Globus pallidus (tissue), 1 donor: ENCODE measurements at regions not wholly inside any gene's neighbourhood (a gene's known extent, or its start where the extent isn't known, plus 50 kb on each side); places are given as distances from the start of the nearest gene placed in this dataset.

ENCODE experiments used
- DNase-seq: peaks from one replicate; pipeline ENCODE4 v3.0.0-alpha.2; 2015; ENCODE audit warnings: low spot score

GRCh38 chr13:50101590-50101989 lies 86.3 kb downstream of the KCNRG start:
- no peak for DNase-seq

DNA sequence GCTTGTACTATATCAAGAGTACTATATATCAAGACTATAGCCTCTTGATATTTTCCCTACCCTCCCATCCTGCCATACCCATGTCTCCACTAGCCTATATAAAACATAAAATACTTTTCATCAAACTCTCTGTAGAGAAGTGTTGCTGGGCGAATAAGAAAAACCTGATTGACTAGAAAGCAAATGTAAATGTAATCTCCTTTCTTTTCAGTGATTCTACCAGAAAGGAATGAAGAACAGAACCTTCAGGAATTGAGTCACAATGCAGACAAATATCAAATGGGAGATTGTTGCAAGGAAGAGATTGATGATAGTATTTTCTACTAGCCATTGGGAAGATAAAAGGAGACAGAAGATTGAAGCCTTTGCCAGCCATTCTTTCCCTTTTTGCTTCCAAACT lies 89.2 kb downstream of the KCNRG start:
- DNase-seq = no peak

DNA sequence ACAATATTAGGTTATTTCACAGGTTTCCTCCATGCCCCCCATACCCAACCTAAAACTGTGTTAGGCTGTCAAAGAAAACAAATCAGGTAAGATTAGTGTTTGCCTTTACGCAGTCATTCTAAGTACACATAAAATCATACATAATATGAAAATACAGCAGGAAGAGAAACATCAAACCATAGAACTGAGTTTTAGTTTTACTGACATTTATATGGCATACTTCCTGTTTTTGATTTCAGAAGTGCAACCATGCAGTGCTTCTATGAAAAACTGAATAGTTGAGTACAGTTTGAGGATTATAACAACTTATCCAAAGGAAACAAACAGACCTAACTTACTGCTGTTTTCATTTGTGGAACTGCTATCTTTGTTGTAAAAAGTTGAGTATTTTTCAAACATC lies 91.3 kb downstream of the KCNRG start:
- no peak for DNase-seq

DNA sequence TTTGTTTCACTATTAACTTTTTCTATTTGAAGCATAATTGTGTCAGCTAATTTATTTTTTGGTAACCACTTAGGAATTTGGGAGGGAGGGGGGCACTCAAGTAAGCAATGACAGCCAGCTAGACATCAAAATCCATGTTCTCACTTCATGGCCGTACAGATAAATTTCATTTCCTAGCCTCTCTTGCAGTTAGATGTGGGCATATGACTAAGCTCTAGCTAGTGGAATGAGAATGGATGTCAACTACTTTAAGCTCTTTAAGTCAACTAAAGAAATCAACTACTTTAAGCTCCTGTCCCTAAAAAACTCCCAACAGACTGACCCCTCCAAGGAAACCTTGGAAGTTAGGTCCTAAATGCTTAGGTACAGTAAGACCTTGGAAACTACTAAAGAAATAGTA lies 92.0 kb downstream of the KCNRG start:
- DNase-seq = no peak

- DNase-seq = no peak
These were observed 99.7 kb downstream of the KCNRG start for GRCh38 chr13:50114961-50115360.

DNA sequence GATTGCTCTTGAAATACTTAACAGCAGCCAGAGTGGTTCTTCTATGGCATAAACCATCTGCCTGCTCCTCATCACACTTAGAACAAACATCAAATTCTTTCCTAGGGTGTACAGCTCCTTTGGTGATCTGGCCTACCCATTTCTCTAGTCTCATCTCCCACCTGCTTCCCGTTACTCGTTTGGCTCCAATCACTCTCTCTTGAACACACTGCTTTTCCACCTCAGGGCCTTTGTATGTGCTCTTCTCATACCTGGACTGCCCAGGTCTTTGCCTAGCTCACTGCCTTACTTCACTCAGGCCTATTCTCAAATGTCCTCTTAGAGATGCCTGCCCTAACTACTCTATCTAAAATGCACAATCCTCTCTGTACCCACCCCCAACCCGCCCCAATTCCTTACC lies 100.5 kb downstream of the KCNRG start:
- DNase-seq = no peak

DNA sequence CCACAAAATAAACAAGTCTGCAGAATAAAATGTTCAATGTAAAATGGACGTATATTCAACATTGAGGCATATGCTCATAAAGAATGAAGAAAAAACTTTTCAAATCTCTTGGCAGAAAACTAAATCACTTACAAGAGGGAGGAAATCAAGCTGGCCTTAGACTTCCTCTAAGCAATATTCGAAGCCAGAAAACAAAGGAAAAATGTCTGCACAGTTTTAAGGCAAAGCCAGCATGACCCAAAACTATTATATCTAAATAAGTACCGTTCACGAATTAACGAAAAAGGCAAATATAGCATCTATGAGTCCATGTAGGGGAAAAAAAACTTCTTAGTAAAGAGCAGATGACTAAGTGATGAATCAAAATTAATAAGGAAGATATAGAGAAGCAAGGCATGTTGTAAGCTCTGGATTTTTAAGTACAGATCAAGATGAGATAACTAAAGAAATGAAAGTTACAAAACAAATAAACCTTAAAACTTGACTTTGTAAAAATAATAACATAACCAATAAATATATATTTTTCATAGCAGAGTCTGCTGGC lies 101.3 kb downstream of the KCNRG start:
- DNase-seq = no peak

GRCh38 chr13:50119591-50119990 lies 104.3 kb downstream of the KCNRG start:
- DNase-seq = no peak

- DNase-seq = no peak
These were observed 107.2 kb downstream of the KCNRG start for GRCh38 chr13:50122455-50122854.

DNA sequence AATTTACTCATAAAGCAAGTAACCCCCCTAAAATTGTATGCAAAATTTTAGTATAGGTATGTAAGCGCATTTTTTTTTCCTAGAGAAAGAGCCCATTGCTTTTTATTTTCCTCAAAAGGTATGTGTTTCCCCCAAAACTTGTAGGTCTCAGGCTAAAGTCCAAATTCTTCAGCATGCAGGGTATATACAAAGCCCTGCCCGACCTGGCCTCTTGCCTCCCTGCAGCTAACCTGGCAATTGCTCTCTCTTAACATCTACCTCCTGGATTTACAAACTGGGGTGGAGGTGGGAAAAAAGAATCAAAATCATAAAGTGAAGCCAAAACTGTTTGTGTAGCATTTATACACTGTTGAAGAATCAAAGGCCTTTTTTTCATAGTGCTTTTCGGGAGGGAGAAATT lies 107.8 kb downstream of the KCNRG start:
- no peak for DNase-seq

GRCh38 chr13:50123515-50123861 lies 108.2 kb downstream of the KCNRG start:
- no peak for DNase-seq

DNA sequence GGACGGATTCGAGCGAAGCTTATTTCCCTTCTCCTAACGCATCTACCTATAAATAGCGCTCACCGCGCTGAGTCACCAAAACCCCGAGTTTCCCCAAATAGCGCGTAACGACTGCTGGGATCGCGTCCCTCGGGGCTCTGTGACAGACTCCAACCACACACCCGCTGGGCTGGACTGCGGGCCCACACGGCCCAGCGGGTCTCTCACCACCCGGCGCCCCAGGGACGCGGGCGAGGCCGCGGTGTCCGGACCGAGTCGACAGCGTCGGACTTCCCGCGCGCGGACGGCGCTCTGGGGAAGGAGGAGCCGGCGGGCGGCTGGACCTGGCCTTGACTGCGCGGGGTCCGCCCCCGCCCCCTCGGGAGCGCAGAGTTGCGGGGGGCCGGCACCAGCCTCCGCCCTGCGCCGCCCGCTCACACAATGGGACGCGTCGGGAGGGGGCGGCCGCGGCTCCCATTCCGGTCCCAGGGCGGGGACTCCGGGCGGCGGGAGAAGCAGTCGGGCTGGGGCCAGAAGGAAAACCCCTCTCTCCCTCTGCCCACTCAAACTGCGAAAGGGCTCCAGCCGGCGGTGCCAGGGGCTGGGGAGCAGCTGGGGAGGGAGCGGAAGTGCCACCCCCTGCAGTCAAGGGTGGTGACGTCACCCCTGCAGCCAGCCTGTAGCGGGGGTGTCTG lies 108.8 kb downstream of the KCNRG start:
- DNase-seq = peak; percentile 97

DNA sequence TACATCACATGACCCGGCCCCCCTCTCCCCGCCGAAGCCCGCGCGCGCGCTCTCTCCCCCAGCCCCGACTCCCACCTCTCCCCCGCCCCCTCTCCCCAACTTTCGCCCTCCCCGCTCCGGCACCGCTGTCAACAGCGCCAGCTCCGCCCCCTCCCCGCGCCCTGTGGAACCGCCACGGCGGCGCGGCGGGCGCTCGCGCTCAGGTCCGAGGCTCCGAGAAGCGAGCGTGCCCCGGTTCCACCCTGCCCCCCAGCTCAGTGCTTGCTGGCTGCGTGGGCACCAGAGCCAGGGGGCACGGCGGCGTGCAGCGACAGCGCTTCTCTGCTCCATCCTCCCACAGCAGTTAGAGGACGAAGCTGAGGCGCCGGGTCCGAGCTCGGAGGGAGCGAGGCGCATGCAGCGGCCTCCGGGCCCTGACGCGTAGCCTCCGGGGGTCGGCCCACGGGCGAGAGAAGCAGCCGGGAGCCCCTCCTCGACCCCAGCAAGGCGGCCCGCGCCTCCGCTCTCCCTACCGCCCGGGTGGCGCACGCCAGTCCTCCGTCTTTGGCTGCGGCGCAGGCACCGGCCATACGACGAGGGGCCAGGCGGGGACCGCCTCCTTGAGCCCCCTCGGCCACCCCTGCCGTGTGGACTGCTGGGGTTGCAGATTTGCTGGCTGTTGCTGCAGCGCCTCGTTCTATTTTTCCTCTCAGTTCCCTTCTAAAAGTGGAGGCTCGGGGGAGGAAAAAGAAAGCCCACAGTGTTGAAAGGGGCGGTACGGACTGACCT lies 109.5 kb downstream of the KCNRG start:
- DNase-seq = no peak

DNA sequence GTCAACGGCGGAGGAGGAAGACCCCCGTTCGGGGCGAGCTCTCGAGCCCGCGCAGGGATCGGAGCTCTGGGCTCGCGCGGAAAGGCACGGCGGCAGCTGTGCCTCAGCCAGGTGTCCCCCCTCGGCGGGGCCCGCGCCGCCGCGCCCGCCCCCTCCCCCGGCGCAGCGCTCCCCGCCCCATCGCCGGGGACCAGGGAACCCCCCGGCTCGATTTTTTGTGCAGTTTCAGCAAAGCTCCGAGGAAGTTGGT lies 110.0 kb downstream of the KCNRG start:
- DNase-seq = no peak

DNA sequence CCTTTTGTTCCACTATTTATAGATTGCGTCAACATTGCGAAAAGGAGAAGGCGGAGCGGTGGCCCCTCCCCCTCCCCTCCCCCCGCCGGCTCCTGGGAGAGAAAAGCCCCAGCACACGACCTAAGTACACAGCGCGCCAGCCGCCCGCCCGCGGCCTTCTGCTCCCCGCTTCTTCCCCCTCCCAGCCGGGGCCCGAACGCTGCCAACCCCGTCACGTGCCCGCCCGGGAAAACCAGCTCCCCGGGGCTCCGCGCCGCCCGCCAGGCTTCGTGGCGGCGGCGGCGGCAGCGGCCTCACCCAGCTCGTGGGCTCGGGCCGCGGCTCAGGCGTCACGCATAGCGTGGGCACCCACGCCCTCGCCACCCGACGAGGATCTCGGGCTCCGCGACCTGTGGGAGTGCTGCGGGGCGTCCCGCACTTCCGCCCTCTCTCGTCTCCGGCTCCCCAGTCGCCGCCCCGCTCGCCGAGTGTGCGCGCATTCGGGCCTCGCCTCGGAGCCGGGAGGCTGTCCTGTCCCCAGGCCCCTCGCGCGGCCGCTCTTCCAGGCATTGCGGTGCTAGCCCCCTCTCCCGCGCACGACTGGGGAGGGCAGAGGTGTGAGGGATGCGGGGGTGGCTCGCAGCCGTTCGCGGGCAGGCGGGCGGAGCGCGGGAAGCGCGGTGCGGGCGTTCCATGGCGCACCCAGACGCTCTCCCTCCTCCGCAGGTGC lies 110.5 kb downstream of the KCNRG start:
- DNase-seq = peak; percentile 97

DNA sequence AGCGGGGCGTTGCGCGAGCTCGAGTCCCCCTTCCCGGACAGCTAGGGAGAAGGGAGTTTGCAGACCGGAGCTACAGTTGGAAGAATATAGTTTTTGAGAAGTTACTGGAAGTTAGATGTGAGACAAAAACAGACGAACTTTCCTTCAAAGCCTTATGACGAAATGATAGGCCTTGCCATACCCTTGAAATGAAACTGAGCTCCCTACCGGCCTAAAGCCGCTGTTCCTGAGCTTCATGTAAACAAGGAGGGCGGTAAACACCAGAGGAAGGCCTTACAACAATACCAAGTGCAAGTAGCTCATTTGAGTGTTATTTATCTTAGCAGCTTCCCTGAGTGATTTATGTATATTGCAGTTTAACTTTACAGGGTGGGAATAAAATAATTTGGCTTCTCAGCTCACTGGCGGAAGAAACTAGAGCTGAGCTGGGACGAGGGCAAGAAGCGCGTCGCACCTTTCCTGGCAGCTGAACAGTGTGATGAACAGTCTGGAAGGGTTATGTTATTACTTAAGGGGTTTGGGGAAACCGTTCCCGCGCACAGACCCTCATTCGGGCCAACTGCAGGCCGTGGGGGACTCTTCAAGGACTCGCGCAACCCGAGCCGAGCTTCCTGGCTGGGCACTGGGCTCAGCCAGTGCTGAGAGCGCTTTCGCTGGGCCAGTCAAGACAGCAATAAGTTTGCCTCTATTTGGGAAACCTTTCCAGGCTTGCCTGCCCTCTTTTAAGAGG lies 111.2 kb downstream of the KCNRG start:
- DNase-seq = peak; percentile 40

GRCh38 chr13:50126993-50127725 lies 111.9 kb downstream of the KCNRG start:
- no peak for DNase-seq

GRCh38 chr13:50127726-50128291 lies 112.6 kb downstream of the KCNRG start:
- no peak for DNase-seq

DNA sequence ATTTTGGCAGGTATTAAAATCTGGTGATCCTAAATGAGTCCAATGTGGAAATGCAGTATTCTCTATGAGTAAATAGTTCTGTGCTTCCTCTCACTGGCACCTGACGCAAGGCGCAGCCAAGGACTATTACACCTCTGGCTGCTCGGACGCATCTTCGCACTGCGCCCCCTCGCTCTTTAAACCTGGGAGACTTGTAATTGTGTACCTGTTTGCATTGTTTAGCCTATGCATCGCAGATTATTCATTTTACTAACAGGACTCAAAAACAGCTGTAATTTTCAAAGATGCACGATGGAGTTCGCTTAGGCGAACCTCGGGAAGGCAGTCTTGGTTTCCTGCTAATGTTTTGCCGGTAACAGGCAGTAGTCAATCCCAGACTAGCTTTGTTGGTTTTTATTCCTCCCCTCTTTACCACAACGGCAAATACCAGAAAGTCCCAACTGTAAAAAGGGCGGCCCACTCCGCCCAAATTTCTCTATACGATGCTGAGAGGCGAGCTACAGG lies 113.2 kb downstream of the KCNRG start:
- DNase-seq = no peak

DNA sequence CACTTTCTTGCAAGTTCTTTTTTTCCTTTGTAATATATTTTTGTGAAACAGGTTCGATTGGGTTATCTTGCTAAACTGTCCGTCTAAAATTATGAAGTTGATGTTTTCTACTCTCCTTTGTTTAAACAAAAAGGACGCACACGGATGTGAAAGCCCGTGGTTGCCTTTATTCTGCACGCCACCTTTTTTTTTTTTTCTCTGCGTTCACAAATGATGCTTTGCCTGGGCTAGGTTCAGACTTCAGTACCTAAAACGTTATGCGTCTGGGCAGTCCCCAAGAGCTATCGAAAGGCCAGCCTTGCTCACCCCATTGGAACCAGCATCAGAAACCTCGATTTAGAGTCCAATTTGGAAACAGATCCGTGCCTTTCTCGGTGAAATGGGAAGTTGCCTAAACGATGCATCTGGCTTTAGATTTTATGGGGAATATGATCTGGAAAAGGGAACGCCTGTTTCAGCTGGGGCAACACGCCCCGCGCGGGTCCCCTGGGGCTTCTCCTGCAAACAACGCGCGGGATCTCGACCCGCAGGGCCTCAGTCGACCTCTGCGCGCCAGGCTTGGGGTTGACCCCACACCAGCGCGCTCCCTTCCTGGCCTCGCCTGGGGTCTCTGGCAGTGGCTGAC lies 113.9 kb downstream of the KCNRG start:
- no peak for DNase-seq

GRCh38 chr13:50129706-50130122 lies 114.5 kb downstream of the KCNRG start:
- no peak for DNase-seq
